GM21360 (cell line): ENCODE measurements at regions not wholly inside any gene's neighbourhood (a gene's known extent, or its start where the extent isn't known, plus 50 kb on each side); places are given as distances from the start of the nearest gene placed in this dataset.

ENCODE experiments used
- ATAC-seq: cut with Tn5 transposase; IDR thresholded peaks from one replicate; pipeline ENCODE4 v1.9.1; 2021; ENCODE audit warnings: mild to moderate bottlenecking, moderate library complexity; ENCODE audit not compliant: unreplicated experiment

DNA sequence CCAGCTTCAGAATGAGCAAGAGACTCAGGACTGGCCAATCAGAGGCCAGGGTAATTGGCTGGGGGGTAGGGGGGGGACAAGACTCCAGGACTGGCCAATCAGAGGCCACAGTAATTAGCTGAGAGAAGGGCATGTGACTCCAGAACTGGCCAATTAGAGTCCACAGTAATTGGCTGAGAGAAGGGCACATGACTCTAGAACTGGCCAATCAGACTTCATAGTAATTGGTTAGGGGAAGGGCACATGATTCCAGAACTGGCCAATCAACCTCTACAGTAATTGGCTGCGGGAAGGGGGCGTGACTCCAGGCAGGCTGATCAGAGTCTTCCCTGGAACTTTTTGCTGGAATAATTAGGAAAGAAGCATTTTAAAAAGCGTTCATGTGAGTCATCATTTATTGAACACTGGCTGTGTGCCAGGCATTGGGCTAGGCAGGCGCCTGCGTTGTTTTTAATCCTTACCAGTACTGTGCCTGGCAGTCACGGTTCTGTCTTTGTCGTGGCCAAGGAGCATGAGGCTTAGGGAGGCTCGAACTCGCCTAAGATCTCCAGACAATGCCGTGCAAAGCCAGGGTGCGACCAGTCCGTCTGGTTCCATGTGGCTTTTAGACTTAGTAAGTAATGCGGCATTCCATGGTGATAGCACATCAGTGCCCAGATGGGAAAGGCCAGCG lies 508.1 kb downstream of the TBC1D22A start:
- ATAC-seq, result no peak

DNA sequence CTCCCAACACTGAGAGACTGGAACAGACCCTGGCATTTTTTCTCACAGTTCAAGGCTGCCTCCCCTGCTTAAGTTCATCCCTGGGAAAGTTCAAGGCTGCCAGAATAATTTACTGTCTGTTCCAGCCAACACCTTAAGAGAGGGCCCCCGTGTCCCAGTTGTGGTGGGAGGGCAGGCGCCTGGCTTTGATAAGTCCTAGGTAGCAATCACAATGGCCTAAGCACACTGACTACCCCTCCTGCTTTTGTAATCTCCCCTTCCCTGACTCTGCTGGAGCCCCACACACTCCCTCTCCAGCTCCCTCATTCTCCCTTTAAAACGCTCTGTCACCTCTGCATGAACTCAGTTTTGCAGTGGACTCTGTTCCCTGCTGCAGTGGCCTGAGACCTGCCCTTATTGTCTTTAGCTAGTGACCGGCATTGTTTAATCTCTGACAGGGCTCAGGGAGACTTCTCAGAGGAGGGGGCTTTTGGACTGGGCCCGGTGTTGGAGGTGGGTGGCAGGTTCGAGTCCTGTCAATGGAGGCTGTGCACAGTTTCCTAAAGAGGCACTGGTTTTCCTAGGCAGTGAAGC lies 507.2 kb downstream of the TBC1D22A start:
- no peak for ATAC-seq

DNA sequence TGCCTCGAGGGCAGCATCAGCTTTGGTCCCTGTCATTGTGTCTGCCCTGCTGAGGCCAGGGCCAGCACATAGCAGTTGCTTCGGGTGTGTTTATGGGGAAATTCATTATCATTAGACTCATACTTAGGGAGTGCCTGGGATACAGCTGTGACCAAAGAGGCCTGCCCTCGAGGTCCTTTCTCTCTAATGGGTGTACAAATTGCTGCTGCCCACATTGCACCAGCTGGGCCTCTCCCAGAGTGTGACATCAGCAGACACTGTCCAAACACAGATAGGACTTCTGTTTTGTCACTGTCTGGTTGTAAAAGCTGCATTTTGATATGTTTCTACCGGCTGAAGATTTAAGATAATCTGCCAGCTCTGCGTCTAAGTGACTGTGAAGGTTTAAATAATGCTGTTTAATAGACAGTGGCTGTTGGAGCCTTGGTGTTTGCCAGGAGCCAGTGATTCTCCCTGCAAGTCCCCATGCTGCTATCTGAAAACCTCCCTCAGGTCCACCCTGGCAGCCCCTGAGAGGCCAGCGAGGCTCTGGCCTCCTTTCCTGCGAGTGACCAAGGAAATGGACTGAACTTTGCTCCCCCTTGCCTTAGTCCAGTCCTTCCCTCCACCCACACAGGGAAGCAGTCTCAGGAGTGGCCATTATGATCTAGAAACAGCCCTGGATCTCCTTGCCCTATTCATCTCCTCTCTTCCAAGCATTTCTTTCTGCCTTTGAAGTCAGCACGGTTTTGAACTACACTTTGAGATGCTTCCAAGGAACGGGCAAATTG lies 505.2 kb downstream of the TBC1D22A start:
- no peak for ATAC-seq

DNA sequence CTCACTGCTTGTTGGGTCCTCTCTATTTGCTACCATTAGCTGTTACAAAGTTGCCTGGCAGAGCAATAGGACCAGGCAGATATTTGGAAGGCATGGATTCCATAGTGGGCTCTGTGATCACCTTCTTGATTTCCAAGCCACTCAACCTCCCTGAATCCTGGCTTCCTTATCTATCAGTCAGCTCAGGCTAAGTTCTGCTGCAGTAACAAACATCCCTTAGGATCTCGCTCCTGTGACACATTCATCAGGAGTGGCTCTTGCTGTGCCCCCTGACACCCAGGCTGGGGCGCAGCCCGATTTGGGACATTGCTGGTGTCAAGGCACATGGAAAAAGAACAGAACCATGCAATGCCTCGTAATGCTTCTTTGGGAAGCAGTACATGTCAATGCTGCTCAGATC lies 503.9 kb downstream of the TBC1D22A start:
- ATAC-seq, result no peak

DNA sequence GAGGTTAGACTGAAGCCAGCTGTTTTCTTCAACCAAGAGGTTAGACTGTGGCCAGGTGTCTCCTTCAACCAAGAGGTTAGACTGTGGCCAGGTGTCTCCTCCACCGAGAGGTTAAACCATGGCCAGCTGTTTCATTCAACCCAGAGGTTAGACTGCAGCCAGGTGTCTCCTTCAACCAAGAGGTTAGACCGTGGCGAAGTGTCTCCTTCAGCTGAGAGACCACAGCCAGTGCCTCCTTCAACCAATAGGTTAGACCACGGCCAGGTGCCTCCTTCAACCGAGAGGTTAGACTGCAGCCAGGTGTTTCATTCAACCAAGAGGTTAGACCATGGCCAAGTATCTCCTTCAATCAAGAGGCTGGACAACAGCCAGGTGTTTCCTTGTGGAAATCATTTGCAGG lies 498.1 kb downstream of the TBC1D22A start:
- no peak for ATAC-seq

DNA sequence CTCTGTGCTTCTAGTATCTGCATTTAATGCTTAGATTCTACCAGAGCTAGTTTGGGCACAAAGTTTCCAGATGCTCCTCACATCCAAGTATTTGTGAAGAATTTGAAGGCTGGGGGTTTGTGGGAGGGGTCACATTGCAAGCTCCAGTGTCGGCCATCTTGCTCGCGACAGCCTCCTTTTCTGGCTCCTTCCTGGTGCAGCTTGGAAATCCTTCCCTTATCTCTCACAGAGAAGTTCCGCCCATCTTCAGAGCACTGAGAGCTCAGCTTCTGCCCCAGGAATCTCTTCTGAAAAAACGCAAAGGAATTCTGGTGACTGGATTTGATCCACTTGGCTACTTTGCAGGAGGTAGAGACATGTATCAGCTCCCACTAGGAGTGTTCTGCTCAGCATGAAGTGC lies 497.5 kb downstream of the TBC1D22A start:
- no peak for ATAC-seq

DNA sequence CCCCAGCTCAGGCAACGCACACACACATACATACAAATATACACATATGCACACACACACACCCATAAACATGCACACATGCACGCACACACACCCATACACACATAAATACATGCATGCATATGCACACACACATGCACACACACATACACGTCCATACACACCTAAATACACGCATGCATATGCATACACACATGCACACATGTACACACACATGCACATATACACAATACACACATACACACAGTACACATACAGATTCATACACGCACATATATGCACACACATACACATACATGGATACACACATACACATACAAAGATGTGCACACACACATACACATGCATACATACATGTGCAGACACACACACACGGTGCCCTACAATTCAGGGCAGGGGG lies 496.6 kb downstream of the TBC1D22A start:
- no peak for ATAC-seq

DNA sequence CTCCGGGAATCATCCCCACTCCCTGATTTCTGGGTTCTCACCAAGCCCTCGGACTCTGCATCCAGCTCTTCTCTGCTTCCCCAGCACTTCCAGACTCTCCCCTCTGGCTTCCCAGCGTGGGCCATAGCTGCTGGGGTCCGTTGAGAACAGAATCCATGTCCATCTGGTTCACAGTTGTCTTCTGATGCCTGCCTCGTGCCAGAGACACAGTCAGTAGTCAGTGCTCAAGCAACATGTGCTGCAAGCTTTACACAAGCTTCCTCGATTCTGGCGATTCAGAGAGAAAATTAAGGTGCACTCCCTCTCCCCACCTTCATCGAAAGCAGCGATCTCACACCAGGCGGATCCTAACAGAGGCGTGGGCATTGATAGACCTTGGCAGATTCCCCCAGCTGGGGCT lies 495.5 kb downstream of the TBC1D22A start:
- no peak for ATAC-seq

DNA sequence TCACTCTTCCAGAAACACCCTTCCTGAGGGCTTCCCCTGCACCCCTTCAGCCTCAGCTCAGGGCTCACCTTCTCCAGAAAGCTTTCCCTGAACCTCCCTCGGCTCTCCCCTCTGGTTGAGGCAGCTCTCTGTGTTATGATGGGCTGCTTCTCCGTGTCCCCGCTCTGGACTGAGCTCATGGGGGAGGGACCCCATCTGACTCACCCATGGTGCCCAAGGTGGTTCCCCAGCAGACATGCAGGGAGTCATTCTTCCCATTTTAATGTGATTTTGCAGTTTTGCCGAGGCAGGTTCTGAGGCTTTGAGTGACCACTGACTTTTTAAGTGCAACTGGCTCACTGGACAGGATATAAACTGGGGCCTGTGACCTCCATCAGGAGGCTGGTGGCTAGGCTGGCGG lies 495.1 kb downstream of the TBC1D22A start:
- no peak for ATAC-seq

DNA sequence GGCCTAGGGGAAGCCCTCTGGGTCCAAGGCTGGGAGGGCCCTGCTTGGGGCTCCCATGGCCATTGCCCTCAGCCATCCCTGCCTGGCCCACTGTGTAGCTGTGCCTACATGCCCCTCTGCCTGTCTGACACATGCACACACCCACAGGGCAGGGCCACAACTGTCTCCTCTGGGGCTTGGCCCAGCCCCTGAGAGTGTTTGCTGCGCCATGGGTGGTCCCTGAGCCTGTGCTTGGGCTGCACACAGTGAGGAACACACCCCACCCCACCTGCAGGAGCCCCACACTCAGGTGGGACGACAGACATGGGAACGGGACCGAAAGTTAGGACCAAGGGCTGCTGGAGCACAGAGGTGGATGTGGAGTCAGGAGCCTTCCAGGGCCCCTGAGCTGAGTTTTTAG lies 489.5 kb downstream of the TBC1D22A start:
- no peak for ATAC-seq

DNA sequence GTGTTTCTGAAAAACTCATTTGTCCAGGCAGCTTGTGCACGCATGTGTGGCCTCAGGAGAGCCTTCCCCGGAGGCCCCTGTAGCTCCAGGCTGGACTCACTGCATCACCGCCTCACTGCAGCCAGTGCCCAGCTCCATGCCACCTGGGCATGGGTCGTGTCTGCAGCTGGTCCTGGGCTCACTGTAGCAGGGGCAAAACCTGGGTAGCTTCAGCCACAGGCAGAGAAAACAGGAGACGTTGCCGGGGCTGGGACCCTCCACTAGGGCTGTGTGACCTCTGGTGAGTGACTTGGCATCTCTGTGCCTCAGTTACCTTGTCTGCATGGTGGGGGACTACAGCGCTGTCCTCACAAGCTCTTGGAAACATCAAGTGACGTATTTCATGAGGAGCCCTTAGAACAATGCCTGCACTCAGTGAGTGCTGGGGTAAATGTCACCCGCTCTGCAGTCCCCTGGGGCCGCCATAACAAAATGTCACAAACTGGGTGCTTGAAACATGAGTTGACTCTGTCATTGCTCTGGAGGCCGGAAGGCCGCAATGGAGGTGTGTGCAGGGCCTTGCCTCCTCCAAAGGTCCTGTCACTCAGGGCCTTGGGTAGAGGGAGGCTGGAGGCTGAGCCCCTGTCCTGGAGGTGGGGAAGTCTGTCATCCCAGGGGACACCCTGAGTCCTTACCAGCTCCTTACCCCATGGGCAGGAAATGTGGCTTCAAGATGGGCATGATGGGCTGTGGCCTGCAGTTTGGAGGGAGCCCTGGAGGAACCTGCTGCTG lies 488.7 kb downstream of the TBC1D22A start:
- no peak for ATAC-seq

DNA sequence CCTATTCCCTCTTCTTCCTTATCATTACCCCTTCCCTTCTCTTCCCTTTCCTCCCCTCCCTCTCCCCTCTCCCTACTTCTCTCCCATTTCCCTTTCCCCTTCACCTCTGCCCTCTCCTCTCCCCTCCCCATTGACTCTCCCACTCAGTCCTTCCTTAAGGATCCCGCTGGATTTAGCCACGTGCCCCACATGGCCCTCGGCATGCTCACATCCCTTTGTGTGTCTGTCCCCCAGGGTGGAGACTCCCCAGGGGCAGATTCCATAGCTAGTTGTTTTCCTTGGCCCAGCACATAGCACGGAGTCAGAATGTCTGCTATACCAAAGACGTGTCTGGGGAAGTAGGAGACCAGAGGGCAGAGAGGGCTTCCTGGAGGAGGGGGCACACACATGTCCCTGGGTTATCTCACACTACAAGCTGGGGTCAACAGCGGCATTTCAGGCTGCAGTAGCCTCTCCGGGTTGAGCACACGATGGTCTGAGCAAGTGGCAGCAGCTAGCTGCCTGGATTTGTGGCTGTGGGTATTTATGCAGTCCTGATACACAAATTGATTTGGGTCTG lies 487.0 kb downstream of the TBC1D22A start:
- ATAC-seq, result no peak

DNA sequence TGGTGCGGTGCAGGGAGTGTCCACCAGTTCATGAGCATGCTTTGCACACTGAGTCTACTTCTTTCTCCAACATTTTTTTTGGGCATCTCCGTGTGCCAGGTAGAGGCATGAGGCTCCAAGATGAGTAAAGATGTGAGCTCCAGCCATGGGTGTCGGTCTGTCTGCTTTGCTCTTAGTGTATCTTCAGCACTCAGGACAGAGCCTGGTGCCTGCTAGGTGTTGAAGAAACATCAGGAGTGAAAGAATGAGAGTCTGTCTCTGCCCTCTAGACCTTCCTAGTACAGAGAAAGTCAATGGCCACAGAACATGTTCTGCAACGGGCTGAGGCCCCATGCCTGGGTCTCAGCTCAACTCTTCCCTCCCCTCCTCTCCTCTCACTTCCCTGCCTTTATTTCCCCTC lies 486.5 kb downstream of the TBC1D22A start:
- no peak for ATAC-seq

DNA sequence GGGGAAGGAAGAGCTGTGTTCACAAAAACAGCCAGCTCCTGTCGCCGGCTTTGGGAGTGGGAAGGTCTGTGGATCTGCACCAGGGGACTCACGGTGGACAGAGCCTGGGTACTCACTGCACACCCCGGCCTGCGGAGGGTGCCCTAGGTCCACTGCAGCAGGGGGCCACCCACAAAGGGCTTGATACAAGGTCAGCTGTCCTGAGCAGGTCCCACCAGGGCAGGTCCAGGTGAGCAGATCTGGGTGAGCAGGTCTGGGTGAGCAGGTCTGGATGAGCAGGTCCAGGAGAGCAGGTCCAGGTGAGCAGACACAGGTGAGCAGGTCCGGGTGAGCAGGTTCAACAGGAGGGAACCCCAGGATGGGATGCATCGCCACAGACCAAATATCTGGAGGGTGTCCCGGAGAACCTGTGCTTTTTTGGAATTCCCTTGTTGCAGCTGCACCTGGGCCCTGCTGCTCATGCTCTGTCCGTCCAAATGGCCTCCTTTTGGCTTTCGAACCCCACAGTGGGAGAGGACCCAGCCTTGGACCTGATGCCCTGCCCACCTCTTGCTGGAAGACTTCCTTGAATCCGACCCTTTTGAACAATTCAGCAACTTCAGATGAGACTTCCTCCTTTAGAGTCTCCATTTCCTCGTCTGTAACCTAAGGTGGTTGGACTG lies 485.3 kb downstream of the TBC1D22A start:
- no peak for ATAC-seq

DNA sequence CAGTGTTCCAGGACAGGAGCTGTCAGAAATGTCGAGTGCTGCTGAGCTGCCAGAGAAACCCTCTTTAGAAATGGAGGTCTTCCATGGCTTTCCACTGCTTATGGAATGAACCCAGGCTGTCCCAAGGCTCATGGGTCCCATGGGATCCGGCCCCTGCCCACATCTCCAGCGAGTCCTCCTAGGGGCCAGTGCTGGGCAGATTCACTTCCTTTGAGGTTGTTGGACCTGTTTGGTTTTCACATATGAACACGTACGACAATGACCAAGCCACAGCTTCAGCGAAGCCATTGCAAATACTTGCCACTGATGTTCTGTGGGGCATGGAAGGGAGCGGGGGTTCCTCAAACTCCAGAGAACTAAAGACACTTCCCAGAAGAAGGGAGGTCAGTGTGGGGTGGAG lies 483.3 kb downstream of the TBC1D22A start:
- ATAC-seq, result no peak

DNA sequence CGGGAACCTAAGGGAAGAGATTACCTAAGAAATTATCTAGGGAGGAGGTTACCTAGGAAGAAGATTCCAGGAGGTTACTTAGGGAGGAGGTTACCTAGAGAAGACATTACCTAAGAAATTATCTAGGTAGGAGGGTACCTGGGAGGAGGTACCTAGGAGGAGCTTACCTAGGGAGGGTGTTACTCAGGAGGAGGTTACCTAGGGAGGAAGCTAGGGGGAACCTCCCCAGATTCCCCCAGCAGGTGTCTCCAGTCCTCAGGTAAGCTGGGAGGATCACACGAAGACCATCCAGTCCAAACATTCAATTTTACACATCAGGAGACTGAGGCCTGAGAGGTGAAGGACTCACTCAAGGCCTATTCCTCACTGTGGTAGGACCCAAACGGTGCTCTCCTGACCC lies 482.8 kb downstream of the TBC1D22A start:
- ATAC-seq, result no peak

DNA sequence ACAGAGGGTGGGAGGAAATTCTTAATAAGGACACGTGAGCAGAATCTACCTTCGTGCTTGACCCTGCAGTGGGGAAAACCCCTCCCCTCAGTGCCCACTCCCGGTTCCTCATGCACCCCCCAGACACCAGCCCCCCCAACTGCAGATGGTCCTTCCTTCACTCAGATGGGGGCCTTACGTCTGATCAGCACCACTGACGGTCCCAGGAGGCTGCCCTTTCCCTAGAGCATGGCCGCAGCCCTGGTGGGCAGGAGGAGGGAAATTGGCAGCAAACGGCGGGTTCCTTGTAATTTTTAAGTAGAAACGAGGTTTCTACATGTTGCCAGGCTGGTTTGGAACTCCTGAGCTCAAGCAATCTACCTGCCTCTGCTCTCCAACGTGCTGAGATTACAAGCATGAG lies 477.7 kb downstream of the TBC1D22A start:
- no peak for ATAC-seq

DNA sequence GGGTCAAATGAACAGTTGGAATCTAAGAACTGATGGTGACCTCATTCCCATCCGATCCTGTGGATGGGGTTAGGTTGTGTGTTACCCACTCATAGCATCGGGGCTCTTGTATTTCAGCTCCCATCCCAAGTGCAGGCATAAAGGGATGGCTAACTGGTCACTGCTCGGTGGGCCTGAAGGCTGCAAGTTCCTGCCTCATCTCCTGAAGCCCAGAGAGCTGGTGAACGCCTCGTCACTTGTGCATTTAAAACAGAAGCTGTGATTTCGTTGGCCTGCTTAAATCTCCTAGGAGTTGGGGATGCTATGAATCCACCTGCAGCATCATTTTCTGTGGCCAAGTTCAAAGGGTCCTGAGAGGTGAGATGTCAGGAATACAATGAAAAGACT lies 477.0 kb downstream of the TBC1D22A start:
- no peak for ATAC-seq

DNA sequence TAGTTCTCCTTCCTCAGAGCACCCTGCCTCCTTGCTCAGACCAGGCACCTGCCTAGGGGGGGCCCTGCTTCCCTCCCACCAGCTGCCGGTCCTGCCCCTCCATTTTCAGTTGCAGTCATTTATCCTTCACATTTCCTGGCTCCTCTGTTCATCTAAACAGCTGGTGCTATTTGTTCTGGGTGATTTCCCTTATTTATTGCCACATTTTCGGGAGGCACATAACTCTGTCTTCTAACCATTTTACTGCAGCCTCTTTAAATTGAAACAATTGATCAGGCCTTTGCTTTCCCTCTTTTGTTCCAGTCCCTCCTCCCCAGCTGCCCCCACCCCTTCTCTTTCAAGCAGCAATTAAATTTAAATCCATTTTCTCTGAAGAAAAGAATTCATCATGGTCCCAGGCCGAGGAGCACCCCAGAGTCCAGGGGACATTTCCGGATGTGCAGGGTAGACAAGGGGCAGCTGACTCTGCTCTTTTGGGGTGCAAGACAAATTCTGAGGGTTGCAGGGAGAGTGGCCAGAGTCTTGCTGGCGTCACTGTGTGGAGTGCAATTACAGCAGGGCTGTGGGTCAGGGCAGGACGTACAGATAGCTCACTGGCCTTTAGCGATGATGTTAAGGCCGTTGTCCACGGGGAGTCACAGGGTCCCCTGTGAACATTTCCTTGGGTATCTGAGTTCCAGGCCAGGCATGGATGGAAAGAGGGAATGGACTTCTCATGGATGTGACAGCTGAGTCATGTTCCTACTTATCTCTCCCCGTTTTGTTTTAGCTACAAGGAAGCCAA lies 476.4 kb downstream of the TBC1D22A start:
- ATAC-seq, result no peak

DNA sequence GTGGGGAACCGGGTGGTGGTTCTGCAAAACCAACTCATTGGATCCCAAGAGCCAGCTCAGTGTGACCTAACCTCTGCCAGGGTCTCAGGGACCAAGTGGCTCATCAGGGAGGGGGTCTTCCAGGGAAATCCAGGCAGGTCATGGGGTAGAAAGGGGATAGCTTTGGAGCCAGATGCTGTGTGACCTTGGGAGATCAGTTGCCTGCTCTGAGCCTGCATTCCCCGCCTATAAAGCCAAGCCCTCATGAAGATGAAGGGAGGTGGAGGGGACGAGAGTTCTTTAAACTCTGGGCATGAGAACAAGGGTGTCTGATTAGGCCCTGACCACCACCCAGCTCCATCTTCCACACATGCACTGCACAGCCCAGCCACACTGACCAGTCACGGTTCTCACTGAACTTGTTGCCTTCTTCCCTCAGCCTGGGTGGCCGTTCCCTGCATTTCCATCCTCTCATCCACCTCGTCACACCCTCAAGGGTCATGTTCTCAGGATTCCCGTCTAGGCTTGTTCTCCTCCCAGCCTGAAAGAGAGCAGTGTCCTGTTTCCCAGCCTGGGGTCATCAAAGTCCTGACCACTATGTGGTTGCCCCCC lies 475.5 kb downstream of the TBC1D22A start:
- ATAC-seq, result no peak
